ENCODE measurements at regions not wholly inside any gene's neighbourhood (a gene's known extent, or its start where the extent isn't known, plus 50 kb on each side); places are given as distances from the start of the nearest gene placed in this dataset.

DNA sequence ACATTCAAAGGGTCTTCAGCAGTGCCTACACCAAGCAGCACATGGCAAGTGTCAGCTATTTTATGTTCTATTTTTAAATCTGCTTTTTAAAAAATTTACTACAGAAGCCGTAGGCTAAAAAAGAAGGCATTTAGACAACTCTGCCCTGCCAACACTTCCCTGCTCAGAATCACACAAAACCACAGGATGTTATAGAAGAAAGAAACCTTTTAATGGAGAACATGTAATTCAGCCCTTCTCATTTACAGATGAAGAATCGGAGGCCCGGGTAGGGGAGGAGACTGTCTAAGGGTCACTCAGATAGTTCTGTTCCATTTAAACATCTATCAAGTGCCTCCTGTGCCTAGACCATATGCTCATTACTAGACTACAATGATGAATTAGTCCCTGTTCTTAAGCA, 171.8 kb upstream of the NTF3 start:
- DNase-seq: no peak
- H3K27ac ChIP-seq: no peak overlapping the region
- intact Hi-C loops (cut with DNase I): no loop called here
- H3K4me1 ChIP-seq (replicated peaks in 1 of 2): no peaks in the 10 kb centered on the region
- no peak overlapping the region for H3K4me3 ChIP-seq
- TF ChIP-seq POLR2A (IDR thresholded peaks at IDR 0.05): no peak
- TF ChIP-seq, protein P1, sequence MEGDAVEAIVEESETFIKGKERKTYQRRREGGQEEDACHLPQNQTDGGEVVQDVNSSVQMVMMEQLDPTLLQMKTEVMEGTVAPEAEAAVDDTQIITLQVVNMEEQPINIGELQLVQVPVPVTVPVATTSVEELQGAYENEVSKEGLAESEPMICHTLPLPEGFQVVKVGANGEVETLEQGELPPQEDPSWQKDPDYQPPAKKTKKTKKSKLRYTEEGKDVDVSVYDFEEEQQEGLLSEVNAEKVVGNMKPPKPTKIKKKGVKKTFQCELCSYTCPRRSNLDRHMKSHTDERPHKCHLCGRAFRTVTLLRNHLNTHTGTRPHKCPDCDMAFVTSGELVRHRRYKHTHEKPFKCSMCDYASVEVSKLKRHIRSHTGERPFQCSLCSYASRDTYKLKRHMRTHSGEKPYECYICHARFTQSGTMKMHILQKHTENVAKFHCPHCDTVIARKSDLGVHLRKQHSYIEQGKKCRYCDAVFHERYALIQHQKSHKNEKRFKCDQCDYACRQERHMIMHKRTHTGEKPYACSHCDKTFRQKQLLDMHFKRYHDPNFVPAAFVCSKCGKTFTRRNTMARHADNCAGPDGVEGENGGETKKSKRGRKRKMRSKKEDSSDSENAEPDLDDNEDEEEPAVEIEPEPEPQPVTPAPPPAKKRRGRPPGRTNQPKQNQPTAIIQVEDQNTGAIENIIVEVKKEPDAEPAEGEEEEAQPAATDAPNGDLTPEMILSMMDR (IDR thresholded peaks at IDR 0.05): no peak
- no peaks in the 10 kb centered on the region for H3K36me3 ChIP-seq (replicated peaks in 1 of 2)
- H3K27me3 ChIP-seq: no peaks in the 10 kb centered on the region
- no peaks in the 10 kb centered on the region for H3K9me3 ChIP-seq (replicated peaks in 1 of 3)
- 54 to 64% (median 57%) methylated on average over 3 of the region's 3 CpGs for WGBS, 4 donors

DNA sequence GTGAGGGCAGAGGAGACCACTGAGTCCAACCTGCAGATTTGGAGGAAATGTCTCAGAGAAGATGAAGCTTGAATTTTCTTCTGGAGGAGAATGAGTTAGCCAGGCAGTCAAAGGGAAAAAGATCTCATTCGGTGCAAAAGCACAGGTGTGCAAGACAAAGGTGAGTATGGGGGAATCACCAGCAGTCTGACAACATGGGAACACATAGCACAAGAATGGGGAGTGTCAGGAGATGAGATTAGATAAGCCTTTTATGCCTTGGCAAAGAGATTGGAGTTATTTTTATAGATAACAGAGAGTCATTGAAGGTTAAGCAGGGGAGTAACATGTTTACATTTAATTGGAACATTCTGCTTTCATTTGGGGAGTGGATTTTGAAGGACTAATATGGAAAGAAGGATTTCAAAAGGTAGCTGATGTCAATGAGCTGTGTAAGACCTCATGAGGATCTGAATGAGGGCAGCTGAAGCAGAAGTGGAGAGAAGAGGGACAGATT, 171.3 kb upstream of the NTF3 start:
- no peaks in the 10 kb centered on the region for H3K4me1 ChIP-seq (replicated peaks in 1 of 2)
- no peak overlapping the region for H3K4me3 ChIP-seq
- no peaks in the 10 kb centered on the region for H3K27me3 ChIP-seq
- 48 to 71% (median 58%) methylated on average over 1 of the region's 1 CpG for WGBS, 4 donors
- intact Hi-C loops (cut with DNase I): no loop called here
- no peak for DNase-seq
- H3K36me3 ChIP-seq (replicated peaks in 1 of 2): no peaks in the 10 kb centered on the region
- H3K27ac ChIP-seq: no peak overlapping the region
- no peak for TF ChIP-seq POLR2A (IDR thresholded peaks at IDR 0.05)
- TF ChIP-seq, protein P1 (IDR thresholded peaks at IDR 0.05): no peak
- H3K9me3 ChIP-seq (replicated peaks in 1 of 3): no peaks in the 10 kb centered on the region

- Histone ChIP-seq H3K4me1 (replicated peaks in 1 of 2) (no peaks in the 10 kb centered on the region), H3K4me3 (no peak overlapping the region), H3K9me3 (replicated peaks in 1 of 3) (no peaks in the 10 kb centered on the region), H3K36me3 (replicated peaks in 1 of 2) (no peaks in the 10 kb centered on the region), H3K27me3 (no peaks in the 10 kb centered on the region), H3K27ac (no peak overlapping the region)
- DNase-seq: no peak
- intact Hi-C loops (cut with DNase I): no loop called here
- TF ChIP-seq POLR2A (IDR thresholded peaks at IDR 0.05): no peak
- TF ChIP-seq, protein P1 (IDR thresholded peaks at IDR 0.05): no peak
- WGBS, 4 donors: 84 to 100% (median 95%) methylated on average over 1 of the region's 1 CpG
Measured at GRCh38 chr12:5262450-5262849, 169.5 kb upstream of the NTF3 start.

- intact Hi-C loops (cut with DNase I): no loop called here
- Histone ChIP-seq H3K4me3 (no peak overlapping the region), H3K27me3 (no peaks in the 10 kb centered on the region), H3K36me3 (replicated peaks in 1 of 2) (no peaks in the 10 kb centered on the region), H3K27ac (no peak overlapping the region), H3K4me1 (replicated peaks in 1 of 2) (no peaks in the 10 kb centered on the region), H3K9me3 (replicated peaks in 1 of 3) (no peaks in the 10 kb centered on the region)
- TF ChIP-seq, protein P1 (IDR thresholded peaks at IDR 0.05): no peak
- no peak for TF ChIP-seq POLR2A (IDR thresholded peaks at IDR 0.05)
- WGBS, 4 donors: 13 to 46% (median 24%) methylated on average over 2 of the region's 2 CpGs
- DNase-seq: no peak
Measured at GRCh38 chr12:5262885-5263284, 169.0 kb upstream of the NTF3 start.

Measured in adrenal gland (tissue), 9 donors.